H9 (cell line): ENCODE measurements at regions not wholly inside any gene's neighbourhood (a gene's known extent, or its start where the extent isn't known, plus 50 kb on each side); places are given as distances from the start of the nearest gene placed in this dataset.

Experiments
- DNase-seq: peaks from one replicate; pipeline ENCODE4 v3.0.0-alpha.2; 2017
- H2AFZ ChIP-seq: one replicate; pipeline ENCODE4 v1.6.1; 2013; ENCODE audit warnings: mild to moderate bottlenecking, low read length, control low read depth, moderate library complexity
- H2AK5ac ChIP-seq: 2 replicates; pipeline ENCODE4 v1.6.1; 2013; ENCODE audit warnings: low read length, control low read depth, mixed read lengths; ENCODE audit not compliant: insufficient read length
- H2BK120ac ChIP-seq: one replicate; pipeline ENCODE4 v1.6.1; 2013; ENCODE audit warnings: low read depth, mild to moderate bottlenecking, low read length, control low read depth, inconsistent platforms; ENCODE audit not compliant: poor library complexity, severe bottlenecking
- H2BK12ac ChIP-seq: 2 replicates; pipeline ENCODE4 v1.6.1; 2013; ENCODE audit warnings: low read length, control low read depth, mixed read lengths, low read depth; ENCODE audit not compliant: insufficient read length
- H2BK15ac ChIP-seq: 2 replicates; pipeline ENCODE4 v1.6.1; 2013; ENCODE audit warnings: low read depth, low read length, control low read depth
- H2BK20ac ChIP-seq: one replicate; pipeline ENCODE4 v1.6.1; 2013; ENCODE audit warnings: low read depth, mild to moderate bottlenecking, low read length, control low read depth, inconsistent platforms; ENCODE audit not compliant: poor library complexity, severe bottlenecking
- H2BK5ac ChIP-seq: 2 replicates; pipeline ENCODE4 v1.6.1; 2013; ENCODE audit warnings: low read length, control low read depth, mixed read lengths; ENCODE audit not compliant: insufficient read length
- H3K14ac ChIP-seq: 2 replicates; pipeline ENCODE4 v1.6.1; 2013; ENCODE audit warnings: low read length, control low read depth; ENCODE audit not compliant: insufficient read depth
- H3K18ac ChIP-seq: 2 replicates; pipeline ENCODE4 v1.6.1; 2013; ENCODE audit warnings: low read depth, mild to moderate bottlenecking, mixed read lengths, low read length, control low read depth; ENCODE audit not compliant: insufficient read length
- H3K23ac ChIP-seq: 2 replicates; pipeline ENCODE4 v1.6.1; 2013; ENCODE audit warnings: low read length, control low read depth, mixed read lengths, low read depth; ENCODE audit not compliant: insufficient read length
- H3K23me2 ChIP-seq: 2 replicates; pipeline ENCODE4 v1.6.1; 2013; ENCODE audit warnings: low read depth, mild to moderate bottlenecking, mixed read lengths, low read length, control low read depth; ENCODE audit not compliant: insufficient read length, poor library complexity, severe bottlenecking
- H3K27ac ChIP-seq: 2 replicates; pipeline ENCODE4 v1.5.1; 2013; ENCODE audit warnings: low read length, control low read depth, mixed read lengths, low read depth; ENCODE audit not compliant: insufficient read length
- H3K27me3 ChIP-seq: 2 replicates; pipeline ENCODE4 v1.6.1; 2013; ENCODE audit warnings: low read length, control low read depth, inconsistent platforms; ENCODE audit not compliant: insufficient read depth
- H3K4ac ChIP-seq: 2 replicates; pipeline ENCODE4 v1.6.1; 2013; ENCODE audit warnings: low read depth, mild to moderate bottlenecking, control low read depth, inconsistent platforms, low read length, moderate library complexity
- H3K4me1 ChIP-seq: 2 replicates; pipeline ENCODE4 v1.6.1; 2013; ENCODE audit warnings: low read length, control low read depth, inconsistent platforms; ENCODE audit not compliant: insufficient read depth
- H3K4me2 ChIP-seq: 2 replicates; pipeline ENCODE4 v1.6.1; 2013; ENCODE audit warnings: low read length, control low read depth, mixed read lengths; ENCODE audit not compliant: insufficient read length, insufficient read depth
- H3K56ac ChIP-seq: 2 replicates; pipeline ENCODE4 v1.6.1; 2013; ENCODE audit warnings: low read depth, mild to moderate bottlenecking, mixed read lengths, low read length, control low read depth; ENCODE audit not compliant: insufficient read length
- H3K79me1 ChIP-seq: 2 replicates; pipeline ENCODE4 v1.6.1; 2013; ENCODE audit warnings: low read depth, mild to moderate bottlenecking, moderate library complexity, low read length, control low read depth, inconsistent platforms; ENCODE audit not compliant: insufficient read depth, poor library complexity, severe bottlenecking
- H3K79me2 ChIP-seq: 2 replicates; pipeline ENCODE4 v1.6.1; 2013; ENCODE audit warnings: low read length, control low read depth, inconsistent platforms; ENCODE audit not compliant: insufficient read depth
- H3K9ac ChIP-seq: 2 replicates; pipeline ENCODE4 v1.6.1; 2013; ENCODE audit warnings: low read length, control low read depth, mixed read lengths; ENCODE audit not compliant: insufficient read length; ENCODE audit errors: extremely low read depth
- H3K9me3 ChIP-seq: one replicate; pipeline ENCODE4 v1.6.1; 2013; ENCODE audit warnings: low read depth, low read length, inconsistent platforms; ENCODE audit not compliant: control insufficient read depth
- H3T11ph ChIP-seq: one replicate; pipeline ENCODE4 v1.6.1; 2013; ENCODE audit warnings: mild to moderate bottlenecking, low read length, control low read depth, inconsistent platforms
- H4K20me1 ChIP-seq: one replicate; pipeline ENCODE4 v1.6.1; 2013; ENCODE audit not compliant: control insufficient read depth, insufficient read length, insufficient read depth
- H4K5ac ChIP-seq: 2 replicates; pipeline ENCODE4 v1.6.1; 2013; ENCODE audit warnings: low read depth, mild to moderate bottlenecking, mixed read lengths, low read length, control low read depth; ENCODE audit not compliant: insufficient read length
- H4K8ac ChIP-seq: replicated peaks from 2 replicates; pipeline ENCODE4 v1.6.1; 2013; ENCODE audit warnings: low read length, control low read depth, mixed read lengths, low read depth; ENCODE audit not compliant: insufficient read length
- H4K91ac ChIP-seq: 2 replicates; pipeline ENCODE4 v1.6.1; 2013; ENCODE audit warnings: low read depth, mild to moderate bottlenecking, moderate library complexity, mixed read lengths, low read length, control low read depth; ENCODE audit not compliant: insufficient read length
- H3K27ac Mint-ChIP-seq, 3 experiments: 2 replicates in 2 of 3; 3 replicates in 1 of 3; pipeline ENCODE4 v1.8.0; 2020 to 2021; ENCODE audit warnings: mixed read lengths in 3 of 3, mild to moderate bottlenecking in 1 of 3, moderate library complexity in 1 of 3
- H3K27me3 Mint-ChIP-seq: 2 replicates; pipeline ENCODE4 v1.8.0; 2021; ENCODE audit warnings: low read depth, mild to moderate bottlenecking, moderate library complexity, mixed read lengths
- H3K36me3 Mint-ChIP-seq, 3 experiments: 2 replicates in 2 of 3; 3 replicates in 1 of 3; pipeline ENCODE4 v1.8.0; 2020 to 2021; ENCODE audit warnings: low read depth in 3 of 3, mixed read lengths in 3 of 3; ENCODE audit not compliant: insufficient read depth in 1 of 3
- H3K4me1 Mint-ChIP-seq, 2 experiments: 2 replicates each; pipeline ENCODE4 v1.8.0; 2020; ENCODE audit warnings: mixed read lengths in 2 of 2
- H3K4me3 Mint-ChIP-seq, 2 experiments: 2 replicates in 1 of 2; 3 replicates in 1 of 2; pipeline ENCODE4 v1.8.0; 2020 to 2021; ENCODE audit warnings: mild to moderate bottlenecking in 2 of 2, mixed read lengths in 2 of 2, moderate library complexity in 1 of 2
- H3K9me3 Mint-ChIP-seq, 2 experiments: 2 replicates in 1 of 2; 3 replicates in 1 of 2; pipeline ENCODE4 v1.8.0; 2020; ENCODE audit warnings: mild to moderate bottlenecking in 2 of 2, mixed read lengths in 2 of 2, moderate library complexity in 1 of 2
- CTCF ChIP-seq: fragments of 200-600 bp; sonication (generic); conservative IDR thresholded peaks from 3 replicates; pipeline ENCODE4 v1.8.0; 2021; ENCODE audit warnings: antibody characterized with exemption, mild to moderate bottlenecking
- WGBS: extraction: QIAGEN DNeasy Blood & Tissue Kit; methylation state at CpG from one replicate; pipeline ENCODE4 v1.1.7; 2013; ENCODE audit warnings: missing lambda C conversion rate, low lambda C conversion rate, mixed read lengths; ENCODE audit not compliant: insufficient read length; ENCODE audit errors: extremely low coverage; 5-methylcytosine and 5-hydroxymethylcytosine counted together

- no peak overlapping the region for H2BK120ac ChIP-seq
- H3K27me3 ChIP-seq: no peaks in the 10 kb centered on the region
- H3K4ac ChIP-seq: no peak overlapping the region
- no peak overlapping the region for H4K5ac ChIP-seq
- DNase-seq: peak; percentile 29
- H4K8ac ChIP-seq: no peak overlapping the region
- H2BK20ac ChIP-seq: no peak overlapping the region
- H2BK5ac ChIP-seq: no peak overlapping the region
- H3T11ph ChIP-seq: no peak overlapping the region
- Mint-ChIP-seq H3K9me3 (no peaks in the 10 kb centered on the region), H3K27ac (no peak overlapping the region), H3K4me1 (peaks cover 2 to 3% of the 10 kb centered on the region in 2 experiments; a peak in 2 of 4 replicates), H3K27me3 (no peaks in the 10 kb centered on the region), H3K4me3 (no peak overlapping the region), H3K36me3 (no peaks in the 10 kb centered on the region; a peak in 1 of 7 replicates)
- H3K4me1 ChIP-seq: no peaks in the 10 kb centered on the region
- no peak overlapping the region for H2AK5ac ChIP-seq
- no peak overlapping the region for H2BK15ac ChIP-seq
- no peak overlapping the region for H2AFZ ChIP-seq
- H3K56ac ChIP-seq: no peak overlapping the region
- no peak overlapping the region for H4K91ac ChIP-seq
- TF ChIP-seq CTCF: peak; percentile 86
- WGBS: no CpG with 5 or more reads among the region's 6 CpGs
- H3K79me1 ChIP-seq: no peaks in the 10 kb centered on the region
- no peak overlapping the region for H2BK12ac ChIP-seq
- H3K23me2 ChIP-seq: no peaks in the 10 kb centered on the region
- no peak overlapping the region for H3K27ac ChIP-seq
- no peak overlapping the region for H3K9ac ChIP-seq
- H3K9me3 ChIP-seq: no peaks in the 10 kb centered on the region
- no peak overlapping the region for H3K4me2 ChIP-seq
- no peaks in the 10 kb centered on the region for H3K79me2 ChIP-seq
- H3K18ac ChIP-seq: no peak overlapping the region
- H4K20me1 ChIP-seq: no peaks in the 10 kb centered on the region
- H3K14ac ChIP-seq: no peak overlapping the region
- no peak overlapping the region for H3K23ac ChIP-seq
Measured at GRCh38 chr3:87082796-87083440, 92.0 kb upstream of the VGLL3 start.
